ENCODE measurements at regions not wholly inside any gene's neighbourhood (a gene's known extent, or its start where the extent isn't known, plus 50 kb on each side); places are given as distances from the start of the nearest gene placed in this dataset.
A peak's percentile ranks its signal among the peaks of the same experiment; 100 is the strongest.

DNA sequence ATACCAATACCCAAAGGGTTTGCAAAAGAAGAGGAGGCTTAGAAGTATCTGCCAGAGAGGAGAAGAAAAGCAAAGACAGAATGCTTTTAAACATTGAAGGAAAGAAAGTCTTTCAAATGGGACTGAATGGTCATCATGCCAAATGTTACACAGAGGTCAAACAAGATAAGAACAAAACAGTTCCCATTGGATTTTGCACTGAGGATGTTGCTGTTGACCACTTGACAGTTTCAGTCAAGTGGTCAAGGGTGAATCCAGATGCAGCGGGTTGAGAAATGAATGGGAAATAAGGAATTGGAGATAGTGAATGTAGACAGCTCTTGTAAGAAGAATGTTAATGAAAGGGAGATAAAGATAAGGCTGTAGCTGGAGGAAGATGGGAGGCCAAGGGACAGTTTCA lies 64.8 kb upstream of the FGG start:
- Histone ChIP-seq H3K4me1 (ENCODE audit: insufficient read depth, poor library complexity, severe bottlenecking) (no peaks in the 10 kb centered on the region), H3K27me3 (ENCODE audit: insufficient read depth, poor library complexity, severe bottlenecking) (no peaks in the 10 kb centered on the region), H3K36me3 (ENCODE audit: low read depth) (no peaks in the 10 kb centered on the region), H3K9me3 (ENCODE audit: severe bottlenecking) (no peaks in the 10 kb centered on the region), H3K27ac (ENCODE audit: poor library complexity, severe bottlenecking) (no peak overlapping the region), H3K4me3 (ENCODE audit: severe bottlenecking) (no peak overlapping the region)
- TF ChIP-seq, protein P1, sequence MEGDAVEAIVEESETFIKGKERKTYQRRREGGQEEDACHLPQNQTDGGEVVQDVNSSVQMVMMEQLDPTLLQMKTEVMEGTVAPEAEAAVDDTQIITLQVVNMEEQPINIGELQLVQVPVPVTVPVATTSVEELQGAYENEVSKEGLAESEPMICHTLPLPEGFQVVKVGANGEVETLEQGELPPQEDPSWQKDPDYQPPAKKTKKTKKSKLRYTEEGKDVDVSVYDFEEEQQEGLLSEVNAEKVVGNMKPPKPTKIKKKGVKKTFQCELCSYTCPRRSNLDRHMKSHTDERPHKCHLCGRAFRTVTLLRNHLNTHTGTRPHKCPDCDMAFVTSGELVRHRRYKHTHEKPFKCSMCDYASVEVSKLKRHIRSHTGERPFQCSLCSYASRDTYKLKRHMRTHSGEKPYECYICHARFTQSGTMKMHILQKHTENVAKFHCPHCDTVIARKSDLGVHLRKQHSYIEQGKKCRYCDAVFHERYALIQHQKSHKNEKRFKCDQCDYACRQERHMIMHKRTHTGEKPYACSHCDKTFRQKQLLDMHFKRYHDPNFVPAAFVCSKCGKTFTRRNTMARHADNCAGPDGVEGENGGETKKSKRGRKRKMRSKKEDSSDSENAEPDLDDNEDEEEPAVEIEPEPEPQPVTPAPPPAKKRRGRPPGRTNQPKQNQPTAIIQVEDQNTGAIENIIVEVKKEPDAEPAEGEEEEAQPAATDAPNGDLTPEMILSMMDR (IDR thresholded peaks at IDR 0.05; ENCODE audit: poor library complexity, severe bottlenecking): no peak
- DNase-seq (ENCODE audit: low spot score): no peak
- no peak for ATAC-seq (ENCODE audit: low read depth)

DNA sequence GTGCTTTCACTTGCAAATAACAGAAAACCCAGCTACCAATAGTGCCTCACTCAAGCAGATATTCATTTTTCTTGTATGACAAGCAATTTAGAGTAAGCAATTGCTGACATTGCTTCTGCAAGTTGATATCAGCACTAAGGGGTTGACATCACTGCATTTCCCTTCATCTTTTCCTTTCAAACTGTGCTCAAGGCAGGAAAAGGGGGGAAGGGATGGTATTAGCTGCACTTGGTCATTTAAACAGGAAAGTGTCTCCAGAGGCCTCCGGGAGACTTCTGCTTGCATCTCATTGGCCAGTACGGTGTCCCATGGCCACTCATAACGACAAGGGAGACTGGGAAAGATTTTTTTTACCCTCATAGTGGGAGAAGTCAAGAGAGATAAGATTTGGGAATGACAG lies 65.5 kb upstream of the FGG start:
- Histone ChIP-seq H3K27ac (ENCODE audit: poor library complexity, severe bottlenecking) (no peak overlapping the region), H3K27me3 (ENCODE audit: insufficient read depth, poor library complexity, severe bottlenecking) (no peaks in the 10 kb centered on the region), H3K9me3 (ENCODE audit: severe bottlenecking) (no peaks in the 10 kb centered on the region), H3K4me3 (ENCODE audit: severe bottlenecking) (no peak overlapping the region), H3K36me3 (ENCODE audit: low read depth) (no peaks in the 10 kb centered on the region), H3K4me1 (ENCODE audit: insufficient read depth, poor library complexity, severe bottlenecking) (no peaks in the 10 kb centered on the region)
- TF ChIP-seq, protein P1 (IDR thresholded peaks at IDR 0.05; ENCODE audit: poor library complexity, severe bottlenecking): no peak
- no peak for DNase-seq (ENCODE audit: low spot score)
- ATAC-seq (ENCODE audit: low read depth): no peak

DNA sequence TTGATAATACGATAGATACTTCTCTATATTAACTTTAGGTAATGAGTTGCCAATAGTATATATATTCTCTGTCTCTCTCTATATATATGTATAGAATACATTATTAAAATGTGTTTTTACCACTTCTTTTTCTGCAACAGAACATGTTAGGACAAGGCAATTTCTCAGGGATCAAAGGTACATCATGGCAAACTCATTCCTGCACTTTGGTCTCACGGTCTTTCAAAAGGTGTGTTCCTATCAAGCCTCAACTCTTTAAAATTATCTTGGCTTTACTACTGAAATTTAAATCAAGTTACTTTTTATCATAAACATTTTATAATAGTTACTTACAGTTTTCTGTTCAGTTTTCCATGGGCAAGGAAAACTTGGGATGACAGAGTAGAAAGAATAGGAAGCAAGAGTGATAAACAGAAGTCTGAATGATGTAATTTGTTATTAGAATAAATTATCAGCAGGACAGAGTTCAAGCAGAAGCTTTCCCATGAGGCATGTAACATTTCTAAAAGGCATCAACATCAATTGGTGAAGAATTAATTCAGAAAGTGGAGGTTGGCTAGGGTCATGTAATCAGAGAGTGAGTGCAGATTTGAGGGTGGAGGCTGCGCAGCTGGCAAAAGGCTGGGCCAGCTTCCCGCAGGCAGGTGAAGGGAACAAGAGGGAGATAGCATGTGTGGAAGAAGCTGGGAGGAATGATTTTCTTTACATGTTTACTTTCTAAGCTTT lies 59.7 kb upstream of the LRAT start:
- Histone ChIP-seq H3K9me3 (ENCODE audit: severe bottlenecking) (no peaks in the 10 kb centered on the region), H3K4me1 (ENCODE audit: insufficient read depth, poor library complexity, severe bottlenecking) (no peaks in the 10 kb centered on the region), H3K4me3 (ENCODE audit: severe bottlenecking) (no peak overlapping the region), H3K27me3 (ENCODE audit: insufficient read depth, poor library complexity, severe bottlenecking) (no peaks in the 10 kb centered on the region), H3K27ac (ENCODE audit: poor library complexity, severe bottlenecking) (no peak overlapping the region), H3K36me3 (ENCODE audit: low read depth) (no peaks in the 10 kb centered on the region)
- TF ChIP-seq, protein P1 (IDR thresholded peaks at IDR 0.05; ENCODE audit: poor library complexity, severe bottlenecking): no peak
- no peak for ATAC-seq (ENCODE audit: low read depth)
- DNase-seq (ENCODE audit: low spot score): no peak

DNA sequence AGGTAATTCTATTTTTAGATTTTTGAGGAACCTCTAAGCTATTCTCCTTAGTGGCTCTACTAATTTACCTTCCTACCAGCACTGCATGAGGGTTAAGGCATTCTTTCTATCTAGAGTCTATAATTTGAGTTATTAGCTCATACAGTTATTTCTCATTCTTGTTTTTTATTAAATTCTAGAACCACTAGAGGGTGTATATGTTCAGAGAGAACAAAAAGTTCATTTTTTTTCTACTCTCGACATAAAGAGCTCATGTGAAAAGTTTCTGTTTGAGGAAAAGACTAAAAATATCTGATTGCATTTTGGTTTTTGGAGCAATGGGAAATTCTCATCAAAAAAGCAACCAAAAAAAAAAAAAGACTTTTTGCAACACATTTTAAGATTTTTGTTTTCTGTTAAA lies 57.0 kb upstream of the LRAT start:
- TF ChIP-seq, protein P1 (IDR thresholded peaks at IDR 0.05; ENCODE audit: poor library complexity, severe bottlenecking): peak; percentile 57
- Histone ChIP-seq H3K4me3 (ENCODE audit: severe bottlenecking) (no peak overlapping the region), H3K9me3 (ENCODE audit: severe bottlenecking) (no peaks in the 10 kb centered on the region), H3K27ac (ENCODE audit: poor library complexity, severe bottlenecking) (no peak overlapping the region), H3K4me1 (ENCODE audit: insufficient read depth, poor library complexity, severe bottlenecking) (no peaks in the 10 kb centered on the region), H3K27me3 (ENCODE audit: insufficient read depth, poor library complexity, severe bottlenecking) (no peaks in the 10 kb centered on the region), H3K36me3 (ENCODE audit: low read depth) (no peaks in the 10 kb centered on the region)
- ATAC-seq (ENCODE audit: low read depth) (no peak), DNase-seq (ENCODE audit: low spot score) (no peak)

DNA sequence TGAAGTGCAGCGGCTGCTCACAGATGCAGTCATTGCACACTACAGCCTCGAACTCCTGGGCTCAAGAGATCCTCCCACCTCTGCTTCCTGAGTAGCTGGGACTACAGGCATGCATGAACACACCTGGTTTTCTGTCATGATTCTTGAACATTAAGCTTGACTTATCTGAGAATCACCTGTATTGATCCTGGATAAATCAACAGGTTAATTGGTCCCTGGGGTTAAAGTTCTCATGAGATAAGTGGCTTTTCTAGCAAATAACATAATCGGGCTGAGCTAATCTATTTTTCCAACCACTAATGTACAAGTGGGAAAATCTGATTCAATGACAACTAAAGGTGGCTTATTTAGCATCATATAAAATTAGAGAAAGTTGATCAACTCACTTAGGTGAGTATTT lies 56.0 kb upstream of the LRAT start:
- no peak for ATAC-seq (ENCODE audit: low read depth)

More for the DNA sequence above, 56.0 kb upstream of the LRAT start:
- H3K4me3 ChIP-seq (ENCODE audit: severe bottlenecking): no peak overlapping the region
- DNase-seq (ENCODE audit: low spot score): no peak
- H3K27ac ChIP-seq (ENCODE audit: poor library complexity, severe bottlenecking): no peak overlapping the region
- H3K27me3 ChIP-seq (ENCODE audit: insufficient read depth, poor library complexity, severe bottlenecking): no peaks in the 10 kb centered on the region
- no peaks in the 10 kb centered on the region for H3K36me3 ChIP-seq (ENCODE audit: low read depth)
- no peaks in the 10 kb centered on the region for H3K9me3 ChIP-seq (ENCODE audit: severe bottlenecking)
- H3K4me1 ChIP-seq (ENCODE audit: insufficient read depth, poor library complexity, severe bottlenecking): no peaks in the 10 kb centered on the region
- TF ChIP-seq, protein P1 (IDR thresholded peaks at IDR 0.05; ENCODE audit: poor library complexity, severe bottlenecking): no peak
